ENCODE measurements at regions not wholly inside any gene's neighbourhood (a gene's known extent, or its start where the extent isn't known, plus 50 kb on each side); places are given as distances from the start of the nearest gene placed in this dataset.

- TF ChIP-seq TAF1 (IDR thresholded peaks at IDR 0.05; ENCODE audit: control insufficient read depth, extremely low read depth, insufficient read depth, low read length, severe bottlenecking), result no peak
- no peak for TF ChIP-seq HCFC1 (IDR thresholded peaks at IDR 0.05; ENCODE audit: low read depth, low read length)
- TF ChIP-seq UBTF (IDR thresholded peaks at IDR 0.05; ENCODE audit: borderline replicate concordance in 1 of 2, low read depth in 2 of 2, low read length in 2 of 2), result no peak
- no peak for TF ChIP-seq ATF6 (CRISPR knock-in tag; IDR thresholded peaks at IDR 0.05)
- TF ChIP-seq RAD21 (CRISPR knock-in tag; conservative IDR thresholded peaks at IDR 0.05 in 1 of 2, IDR thresholded peaks at IDR 0.05 in 1 of 2), result no peak
- no peak for TF ChIP-seq TEAD2 (tag; IDR thresholded peaks at IDR 0.05)
- no peak for TF ChIP-seq CTCF (IDR thresholded peaks at IDR 0.05 in 2 of 3, conservative IDR thresholded peaks at IDR 0.05 in 1 of 3; ENCODE audit: insufficient read depth in 2 of 3, low read depth in 1 of 3, low read length in 3 of 3)
- TF ChIP-seq ZBTB33 (CRISPR knock-in tag; IDR thresholded peaks at IDR 0.05), result no peak
- TF ChIP-seq KAT7 (CRISPR knock-in tag; IDR thresholded peaks at IDR 0.05; ENCODE audit: borderline replicate concordance), result no peak
- TF ChIP-seq ZNF274 (IDR thresholded peaks at IDR 0.05; ENCODE audit: borderline replicate concordance, low read depth, low read length), result no peak
- TF ChIP-seq MYC (IDR thresholded peaks at IDR 0.05; ENCODE audit: low read depth, low read length), result no peak
- TF ChIP-seq MYC (CRISPR knock-in tag; IDR thresholded peaks at IDR 0.05; ENCODE audit: borderline replicate concordance, low read depth), result no peak
- no peak for TF ChIP-seq BACH1 (tag; IDR thresholded peaks at IDR 0.05)
- no peak for TF ChIP-seq MECOM (CRISPR knock-in tag; IDR thresholded peaks at IDR 0.05)
Measured at GRCh38 chr1:58925247-58925646, 141.4 kb upstream of the JUN start.
